H54 (cell line): ENCODE measurements at regions not wholly inside any gene's neighbourhood (a gene's known extent, or its start where the extent isn't known, plus 50 kb on each side); places are given as distances from the start of the nearest gene placed in this dataset.

Source experiments
- DNase-seq: peaks from one replicate; pipeline ENCODE4 v3.0.0; 2011; ENCODE audit warnings: low spot score, mixed read lengths; ENCODE audit not compliant: insufficient read length
- FAIRE-seq: peaks from 3 replicates; lab custom pipeline; 2011; peaks lifted over from hg19 to GRCh38; lab: Jason Lieb, UNC
- POLR2A ChIP-seq: IDR thresholded peaks from 2 replicates; pipeline ENCODE4 v1.6.1; 2011; ENCODE audit warnings: low read depth, mild to moderate bottlenecking, low read length

DNA sequence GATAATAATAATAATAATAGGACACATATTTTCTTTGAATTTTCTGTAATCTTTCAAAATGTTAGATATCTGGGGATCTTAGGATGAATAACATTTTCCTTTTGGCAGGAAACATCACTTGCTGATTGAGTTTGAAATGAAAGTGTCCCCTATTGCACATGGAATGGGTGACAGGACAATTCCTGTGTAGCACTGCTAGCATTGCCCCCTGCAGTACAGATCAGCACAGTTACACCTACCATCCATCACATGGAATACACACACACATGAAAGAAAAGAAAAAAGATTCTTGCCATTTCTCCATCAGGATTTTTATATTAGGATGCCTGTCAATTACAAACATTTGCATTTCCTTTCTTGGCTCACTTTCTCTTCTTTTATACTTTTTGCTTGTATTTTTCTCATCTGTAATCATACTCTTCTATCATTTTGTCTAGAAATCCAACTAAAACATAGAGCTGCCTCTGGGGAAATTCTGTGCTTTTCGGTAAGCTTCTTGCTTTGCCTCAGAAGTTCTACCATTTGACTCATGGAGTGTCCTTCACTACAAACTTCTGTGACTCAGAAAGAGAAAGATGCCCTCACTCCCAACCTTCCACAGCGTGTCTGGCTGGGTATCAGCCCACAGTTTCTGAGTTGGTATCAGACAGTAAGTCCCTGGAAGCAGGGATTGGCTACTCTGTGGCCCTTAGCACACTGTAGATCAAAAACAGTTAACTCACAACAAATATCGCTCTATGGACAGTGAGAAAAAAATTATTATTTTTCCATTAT lies 641.2 kb downstream of the PTPRC start:
- DNase-seq (no peak), FAIRE-seq (peak; percentile 53)
- no peak for TF ChIP-seq POLR2A

- FAIRE-seq = peak; percentile 50
- DNase-seq = no peak
- no peak for TF ChIP-seq POLR2A
Measured at GRCh38 chr1:199282751-199283305, 644.0 kb downstream of the PTPRC start.

DNA sequence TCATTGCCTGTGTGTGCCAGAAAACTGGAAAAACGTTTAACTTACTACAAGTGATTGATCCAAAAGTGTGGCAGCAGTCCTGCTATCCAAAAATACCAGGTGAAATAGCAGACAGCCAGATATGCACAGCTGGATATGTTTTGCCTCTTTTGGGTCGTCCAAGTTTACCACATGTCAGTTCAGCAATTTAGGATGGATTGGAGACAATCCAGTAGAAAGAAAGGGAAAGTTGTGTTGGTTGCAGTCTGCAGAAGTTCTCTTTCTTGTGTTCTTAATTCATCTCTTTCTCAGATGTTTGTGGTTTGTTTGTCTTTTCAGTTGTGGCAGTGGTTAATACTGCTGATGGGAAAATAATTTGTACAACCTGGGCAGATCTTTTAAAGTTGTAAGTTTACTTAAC lies 645.0 kb downstream of the PTPRC start:
- DNase-seq (no peak), FAIRE-seq (no peak)
- no peak for TF ChIP-seq POLR2A

DNA sequence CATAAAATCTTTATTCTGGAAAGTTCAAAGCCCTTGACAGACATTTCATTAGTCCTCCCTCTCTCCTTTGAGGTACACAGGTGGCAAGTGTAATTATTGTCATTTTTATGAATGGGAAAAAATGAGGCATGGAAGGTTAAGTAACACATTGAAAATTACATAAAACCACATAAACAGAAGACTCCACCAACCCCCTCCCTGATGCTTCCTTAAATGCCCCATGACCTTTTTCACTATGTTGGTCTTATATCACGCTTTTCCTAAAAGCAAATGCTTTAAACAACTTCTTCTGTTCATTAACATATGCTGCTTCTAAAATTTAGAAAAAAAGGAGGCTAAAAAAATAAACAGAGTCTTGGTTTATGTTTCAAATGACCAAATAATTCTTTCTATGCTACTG lies 648.4 kb downstream of the PTPRC start:
- TF ChIP-seq POLR2A = no peak
- FAIRE-seq (no peak), DNase-seq (no peak)

DNA sequence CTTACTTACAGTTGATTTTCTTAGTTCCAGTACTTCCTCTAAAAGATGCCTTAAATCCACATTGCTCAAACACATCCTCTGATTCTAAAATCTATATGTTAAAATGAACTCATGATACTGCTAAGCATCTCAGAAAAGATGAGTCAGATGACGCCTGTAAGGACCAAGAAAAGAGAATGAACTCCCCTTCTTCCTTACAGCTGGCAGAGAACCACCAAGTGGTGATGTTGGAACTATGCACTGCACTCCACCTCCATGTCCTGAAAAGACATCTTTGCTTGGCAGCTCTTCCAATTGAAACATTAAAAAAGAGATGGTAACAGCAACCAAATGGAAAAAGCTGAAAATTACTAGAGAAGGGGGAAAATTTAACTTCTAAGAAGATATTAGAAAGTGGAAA lies 648.8 kb downstream of the PTPRC start:
- no peak for TF ChIP-seq POLR2A
- DNase-seq (no peak), FAIRE-seq (no peak)

- FAIRE-seq (peak; percentile 80), DNase-seq (no peak)
- no peak for TF ChIP-seq POLR2A
Measured at GRCh38 chr1:199290186-199290585, 651.3 kb downstream of the PTPRC start.

DNA sequence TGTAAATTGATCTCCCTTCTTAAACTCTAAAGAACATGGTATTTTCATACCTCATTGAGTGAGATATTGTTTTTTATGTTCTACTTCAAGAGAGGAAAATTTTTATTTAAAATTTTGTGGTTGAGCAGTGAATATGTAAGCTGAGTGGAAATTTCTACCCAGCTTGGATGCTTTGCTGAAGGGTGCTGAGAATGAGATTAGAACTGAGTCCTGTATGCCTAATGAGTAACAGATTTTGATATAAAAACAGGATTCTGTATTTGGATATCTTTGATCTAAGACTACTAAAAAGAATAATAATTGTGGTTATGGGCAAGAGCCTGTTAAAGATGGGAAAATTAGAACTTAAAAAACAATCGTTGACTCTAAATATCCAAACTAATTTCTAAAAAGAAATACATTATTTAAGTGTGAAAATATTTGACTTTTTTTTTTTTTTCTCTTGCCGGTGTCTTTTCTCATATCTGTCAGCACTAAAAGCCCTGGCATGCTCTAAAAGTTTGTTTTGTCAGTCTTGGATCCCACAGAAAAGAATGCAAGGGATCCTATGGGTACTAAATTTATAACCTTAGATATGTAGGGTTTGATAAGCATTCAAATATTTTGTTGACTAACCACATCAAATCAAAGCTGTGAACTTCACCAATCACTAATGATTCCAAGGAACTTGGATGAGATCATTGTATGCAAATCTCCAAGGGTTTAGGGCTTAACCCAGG lies 652.3 kb downstream of the PTPRC start:
- TF ChIP-seq POLR2A = no peak
- DNase-seq (no peak), FAIRE-seq (no peak)

GRCh38 chr1:199292896-199293295 lies 654.1 kb downstream of the PTPRC start:
- FAIRE-seq (no peak), DNase-seq (no peak)
- TF ChIP-seq POLR2A = no peak

- DNase-seq = no peak
- no peak for FAIRE-seq
- no peak for TF ChIP-seq POLR2A
Measured at GRCh38 chr1:199295107-199295506, 656.3 kb downstream of the PTPRC start.

DNA sequence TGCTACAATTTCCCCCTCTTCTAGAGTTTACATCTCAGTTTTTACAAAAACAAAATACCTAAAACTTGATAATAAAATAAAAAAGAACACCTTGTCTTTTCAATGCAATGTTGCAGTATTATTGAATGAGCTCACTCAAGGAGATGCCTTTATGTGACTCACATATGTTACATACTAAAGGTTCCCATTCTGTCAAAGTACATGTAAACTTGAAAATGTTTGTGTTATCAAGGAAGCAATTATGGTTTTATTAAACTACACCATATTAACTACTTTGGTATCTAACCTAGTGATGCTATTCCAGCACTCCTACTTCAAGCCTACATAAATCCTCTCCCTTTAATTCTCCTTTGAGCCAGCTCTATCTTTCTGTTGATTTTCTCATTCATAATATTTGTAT lies 658.3 kb downstream of the PTPRC start:
- DNase-seq (no peak), FAIRE-seq (no peak)
- TF ChIP-seq POLR2A = no peak

DNA sequence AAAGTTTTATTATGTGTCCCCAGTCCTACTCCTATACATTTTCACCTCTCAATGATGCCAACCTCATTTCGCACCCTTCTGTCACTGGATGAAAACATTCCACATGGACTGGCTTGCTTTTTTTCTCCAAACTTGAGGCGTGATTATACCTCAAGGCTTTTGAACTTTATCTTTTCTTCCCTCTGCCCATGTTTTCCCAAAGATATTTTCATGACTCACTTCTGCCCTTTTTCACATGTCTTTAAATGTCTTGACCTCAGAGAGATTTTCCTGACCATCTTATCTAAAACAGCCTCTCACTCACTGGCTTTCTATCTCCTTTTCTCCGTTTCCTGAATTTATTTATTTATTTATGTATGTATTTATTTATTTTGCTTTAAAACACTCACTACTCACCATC lies 659.0 kb downstream of the PTPRC start:
- DNase-seq (no peak), FAIRE-seq (no peak)

GRCh38 chr1:199298825-199299224 lies 660.0 kb downstream of the PTPRC start:
- DNase-seq (no peak), FAIRE-seq (no peak)

More for the DNA sequence above, 659.0 kb downstream of the PTPRC start:
- no peak for TF ChIP-seq POLR2A

DNA sequence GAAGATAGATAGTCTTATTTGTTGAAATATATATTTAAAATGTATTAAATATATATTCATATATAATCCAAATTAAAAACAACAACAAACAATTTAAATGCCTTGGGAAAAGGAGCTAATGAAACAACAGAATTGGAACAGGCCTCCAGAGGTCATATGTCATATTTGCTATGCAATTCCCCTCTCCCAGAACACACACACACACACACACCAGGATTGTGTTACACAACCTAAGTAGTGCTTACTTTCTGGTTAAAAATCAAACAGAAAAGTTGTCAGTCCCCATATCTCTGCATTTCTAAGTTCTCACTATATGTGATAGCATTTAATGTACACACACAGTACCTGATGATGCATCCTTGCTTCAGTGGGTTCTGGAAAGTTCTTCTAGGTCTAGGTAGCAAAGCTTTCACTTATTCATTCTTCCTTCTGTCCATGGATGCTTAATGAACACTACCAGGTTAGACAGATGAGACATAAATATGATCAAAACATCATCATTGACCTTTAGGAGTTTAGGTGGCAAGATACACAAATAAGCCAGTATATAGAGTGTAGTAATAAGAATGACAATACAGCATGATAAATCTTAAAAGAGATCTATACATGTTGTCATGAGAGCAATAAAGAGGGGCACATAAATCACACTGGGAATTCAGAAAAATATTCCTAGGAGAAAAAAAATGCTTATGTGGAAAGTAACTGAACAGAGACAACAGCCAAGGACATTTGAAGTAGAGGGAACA lies 662.8 kb downstream of the PTPRC start:
- DNase-seq (no peak), FAIRE-seq (no peak)
- no peak for TF ChIP-seq POLR2A

More at GRCh38 chr1:199298825-199299224, 660.0 kb downstream of the PTPRC start:
- TF ChIP-seq POLR2A = no peak

DNA sequence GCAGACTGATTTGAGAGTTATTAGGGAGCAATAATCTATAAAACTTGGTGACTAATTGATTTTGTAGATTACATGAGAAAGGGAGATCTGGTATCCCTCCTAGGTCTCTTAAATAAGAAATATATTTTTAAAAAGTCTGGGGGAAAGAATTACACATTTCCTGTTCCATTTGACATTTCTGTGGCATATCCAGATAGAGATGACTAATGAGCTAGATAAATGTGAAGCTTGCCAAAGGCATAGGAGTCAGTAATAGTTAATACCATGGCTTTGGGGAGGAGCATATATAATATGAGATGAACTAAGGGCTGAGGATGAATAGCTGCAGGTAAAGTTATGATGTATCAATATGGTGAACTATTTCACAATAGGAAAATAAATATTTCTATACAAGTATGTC lies 663.7 kb downstream of the PTPRC start:
- DNase-seq (no peak), FAIRE-seq (no peak)
- no peak for TF ChIP-seq POLR2A
